HG03159 (cell line): ENCODE measurements at regions not wholly inside any gene's neighbourhood (a gene's known extent, or its start where the extent isn't known, plus 50 kb on each side); places are given as distances from the start of the nearest gene placed in this dataset.
"Not testable (repeated sequence)": the region's sequence is repeated elsewhere in the genome, so short reads cannot be mapped to it uniquely, and the experiment has no call there.

Experiments
- ATAC-seq: cut with Tn5 transposase; IDR thresholded peaks from one replicate; pipeline ENCODE4 v1.9.1; 2021; ENCODE audit warnings: mild to moderate bottlenecking, moderate library complexity; ENCODE audit not compliant: unreplicated experiment

- ATAC-seq, result not testable (repeated sequence)
Measured at GRCh38 chr10:57885618-57885968, 382.1 kb downstream of the IPMK start.

GRCh38 chr10:57884965-57885617 is 382.6 kb downstream of the IPMK start:
- ATAC-seq, result no peak

- no peak for ATAC-seq
Measured at GRCh38 chr10:57884407-57884806, 383.3 kb downstream of the IPMK start.

GRCh38 chr10:57880446-57881227 is 387.1 kb downstream of the IPMK start:
- ATAC-seq, result no peak

- no peak for ATAC-seq
Measured at GRCh38 chr10:57874810-57875209, 392.9 kb downstream of the IPMK start.

GRCh38 chr10:57867241-57867640 is 400.5 kb downstream of the IPMK start:
- ATAC-seq, result no peak

GRCh38 chr10:57864765-57865680 is 402.7 kb downstream of the IPMK start:
- no peak for ATAC-seq

GRCh38 chr10:57849691-57850357 is 417.9 kb downstream of the IPMK start:
- no peak for ATAC-seq

- ATAC-seq, result no peak
Measured at GRCh38 chr10:57846307-57847065, 421.2 kb downstream of the IPMK start.

- ATAC-seq, result no peak
Measured at GRCh38 chr10:57844387-57844998, 423.2 kb downstream of the IPMK start.

GRCh38 chr10:57830877-57831560 is 436.7 kb downstream of the IPMK start:
- no peak for ATAC-seq

- ATAC-seq, result no peak
Measured at GRCh38 chr10:57825015-57825414, 442.7 kb downstream of the IPMK start.

- ATAC-seq, result no peak
Measured at GRCh38 chr10:57823398-57823797, 444.3 kb downstream of the IPMK start.

GRCh38 chr10:57822965-57823364 is 444.7 kb downstream of the IPMK start:
- ATAC-seq, result no peak

- ATAC-seq, result no peak
Measured at GRCh38 chr10:57818522-57818921, 449.2 kb downstream of the IPMK start.

- no peak for ATAC-seq
Measured at GRCh38 chr10:57817741-57818140, 450.0 kb downstream of the IPMK start.

- no peak for ATAC-seq
Measured at GRCh38 chr10:57815949-57816348, 451.7 kb downstream of the IPMK start.

- ATAC-seq, result no peak
Measured at GRCh38 chr10:57809961-57810360, 457.7 kb downstream of the IPMK start.

GRCh38 chr10:57807906-57808305 is 459.8 kb downstream of the IPMK start:
- ATAC-seq, result no peak
